GM12872 (cell line): ENCODE measurements at regions not wholly inside any gene's neighbourhood (a gene's known extent, or its start where the extent isn't known, plus 50 kb on each side); places are given as distances from the start of the nearest gene placed in this dataset.

ENCODE experiments used
- TF ChIP-seq, protein P1 (sequence below): IDR thresholded peaks from 3 replicates; pipeline ENCODE4 v1.5.1; 2011; ENCODE audit warnings: low read depth, mild to moderate bottlenecking, low read length, moderate library complexity; ENCODE audit not compliant: insufficient read depth

DNA sequence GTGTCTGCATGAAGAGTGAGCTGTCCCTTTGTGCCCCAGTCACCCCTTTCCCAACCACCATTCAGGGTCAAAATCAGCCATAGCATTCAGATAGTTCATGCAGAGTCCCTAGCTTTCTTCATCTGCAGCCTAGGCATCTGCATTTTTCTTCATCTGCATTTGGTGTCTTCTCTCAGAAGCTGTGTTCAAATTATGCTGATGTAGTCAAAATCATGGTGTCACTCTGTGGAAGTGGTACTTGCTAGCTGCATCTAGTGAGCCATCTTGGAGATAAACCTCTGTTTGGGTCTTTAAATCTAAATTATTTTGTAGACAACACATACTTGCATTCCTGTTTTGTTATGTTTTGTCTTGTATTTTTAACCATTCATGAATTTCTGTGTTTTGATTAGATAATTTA is 119.8 kb downstream of the DDX3Y start:
- TF ChIP-seq, protein P1, sequence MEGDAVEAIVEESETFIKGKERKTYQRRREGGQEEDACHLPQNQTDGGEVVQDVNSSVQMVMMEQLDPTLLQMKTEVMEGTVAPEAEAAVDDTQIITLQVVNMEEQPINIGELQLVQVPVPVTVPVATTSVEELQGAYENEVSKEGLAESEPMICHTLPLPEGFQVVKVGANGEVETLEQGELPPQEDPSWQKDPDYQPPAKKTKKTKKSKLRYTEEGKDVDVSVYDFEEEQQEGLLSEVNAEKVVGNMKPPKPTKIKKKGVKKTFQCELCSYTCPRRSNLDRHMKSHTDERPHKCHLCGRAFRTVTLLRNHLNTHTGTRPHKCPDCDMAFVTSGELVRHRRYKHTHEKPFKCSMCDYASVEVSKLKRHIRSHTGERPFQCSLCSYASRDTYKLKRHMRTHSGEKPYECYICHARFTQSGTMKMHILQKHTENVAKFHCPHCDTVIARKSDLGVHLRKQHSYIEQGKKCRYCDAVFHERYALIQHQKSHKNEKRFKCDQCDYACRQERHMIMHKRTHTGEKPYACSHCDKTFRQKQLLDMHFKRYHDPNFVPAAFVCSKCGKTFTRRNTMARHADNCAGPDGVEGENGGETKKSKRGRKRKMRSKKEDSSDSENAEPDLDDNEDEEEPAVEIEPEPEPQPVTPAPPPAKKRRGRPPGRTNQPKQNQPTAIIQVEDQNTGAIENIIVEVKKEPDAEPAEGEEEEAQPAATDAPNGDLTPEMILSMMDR = no peak

- TF ChIP-seq, protein P1 = no peak
Observed at GRCh38 chrY:13026906-13027305, 122.2 kb downstream of the DDX3Y start.

DNA sequence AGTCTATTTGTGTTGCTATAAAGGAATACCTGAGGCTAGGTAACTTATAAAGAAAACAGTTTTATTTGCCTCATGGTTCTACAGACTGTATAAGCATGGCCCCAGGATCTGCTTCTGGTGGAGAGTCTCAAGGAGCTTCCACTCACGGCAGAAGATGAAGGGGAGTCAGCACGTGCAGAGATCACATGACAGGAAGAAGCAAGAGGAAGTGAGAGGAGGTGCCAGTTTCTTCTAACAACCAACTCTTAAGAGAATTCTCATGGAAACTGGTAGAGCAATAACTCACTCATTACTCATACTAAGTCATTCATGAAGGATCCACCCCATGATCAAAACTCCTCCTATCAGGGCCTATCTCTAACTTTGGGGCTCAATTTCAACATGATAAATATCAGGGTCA is 135.6 kb downstream of the DDX3Y start:
- TF ChIP-seq, protein P1 = no peak

GRCh38 chrY:13053501-13053900 is 148.8 kb downstream of the DDX3Y start:
- TF ChIP-seq, protein P1 = no peak

- TF ChIP-seq, protein P1 = no peak
Observed at GRCh38 chrY:13066372-13066771, 161.7 kb downstream of the DDX3Y start.

GRCh38 chrY:13068696-13069095 is 164.0 kb downstream of the DDX3Y start:
- TF ChIP-seq, protein P1 = no peak

GRCh38 chrY:13069111-13069510 is 164.4 kb downstream of the DDX3Y start:
- TF ChIP-seq, protein P1 = no peak

GRCh38 chrY:13082748-13083147 is 178.1 kb downstream of the DDX3Y start:
- TF ChIP-seq, protein P1 = peak; percentile 49
